Choroid plexus epithelial cell (primary cell): ENCODE measurements at regions not wholly inside any gene's neighbourhood (a gene's known extent, or its start where the extent isn't known, plus 50 kb on each side); places are given as distances from the start of the nearest gene placed in this dataset.

Source experiments
- DNase-seq: peaks from one replicate; pipeline ENCODE4 v3.0.0-alpha.2; 2010; ENCODE audit warnings: low read depth
- H3K4me3 ChIP-seq: 2 replicates; pipeline ENCODE4 v1.5.1; 2011; ENCODE audit warnings: low read depth, mild to moderate bottlenecking, control low read depth, low read length, moderate library complexity
- TF ChIP-seq, protein P1 (sequence below): conservative IDR thresholded peaks from 2 replicates; pipeline ENCODE4 v1.5.1; 2011; ENCODE audit warnings: low read depth, mild to moderate bottlenecking, control low read depth, inconsistent platforms, low read length, moderate library complexity

DNA sequence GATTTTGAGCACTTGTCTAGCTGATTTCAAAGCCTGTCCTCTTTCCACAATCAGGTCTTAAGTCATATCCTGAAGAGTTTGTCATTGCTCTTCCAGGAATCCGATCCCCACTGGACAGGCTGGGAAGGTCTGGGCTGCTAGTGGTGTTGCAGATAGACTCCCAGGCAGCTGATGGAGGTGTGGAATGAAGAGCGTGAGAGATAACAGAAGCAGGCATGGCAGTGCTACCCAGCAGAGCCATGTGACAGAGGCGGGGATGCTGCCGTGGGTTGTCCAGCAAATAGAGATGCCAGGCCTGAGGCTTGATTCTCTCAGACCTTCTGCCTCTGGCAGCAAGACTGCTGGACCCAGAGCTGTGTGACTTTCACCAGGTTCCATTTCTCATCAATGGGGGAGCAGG lies 116.5 kb upstream of the EEPD1 start:
- TF ChIP-seq, protein P1, sequence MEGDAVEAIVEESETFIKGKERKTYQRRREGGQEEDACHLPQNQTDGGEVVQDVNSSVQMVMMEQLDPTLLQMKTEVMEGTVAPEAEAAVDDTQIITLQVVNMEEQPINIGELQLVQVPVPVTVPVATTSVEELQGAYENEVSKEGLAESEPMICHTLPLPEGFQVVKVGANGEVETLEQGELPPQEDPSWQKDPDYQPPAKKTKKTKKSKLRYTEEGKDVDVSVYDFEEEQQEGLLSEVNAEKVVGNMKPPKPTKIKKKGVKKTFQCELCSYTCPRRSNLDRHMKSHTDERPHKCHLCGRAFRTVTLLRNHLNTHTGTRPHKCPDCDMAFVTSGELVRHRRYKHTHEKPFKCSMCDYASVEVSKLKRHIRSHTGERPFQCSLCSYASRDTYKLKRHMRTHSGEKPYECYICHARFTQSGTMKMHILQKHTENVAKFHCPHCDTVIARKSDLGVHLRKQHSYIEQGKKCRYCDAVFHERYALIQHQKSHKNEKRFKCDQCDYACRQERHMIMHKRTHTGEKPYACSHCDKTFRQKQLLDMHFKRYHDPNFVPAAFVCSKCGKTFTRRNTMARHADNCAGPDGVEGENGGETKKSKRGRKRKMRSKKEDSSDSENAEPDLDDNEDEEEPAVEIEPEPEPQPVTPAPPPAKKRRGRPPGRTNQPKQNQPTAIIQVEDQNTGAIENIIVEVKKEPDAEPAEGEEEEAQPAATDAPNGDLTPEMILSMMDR = no peak
- H3K4me3 ChIP-seq = no peak overlapping the region
- no peak for DNase-seq

DNA sequence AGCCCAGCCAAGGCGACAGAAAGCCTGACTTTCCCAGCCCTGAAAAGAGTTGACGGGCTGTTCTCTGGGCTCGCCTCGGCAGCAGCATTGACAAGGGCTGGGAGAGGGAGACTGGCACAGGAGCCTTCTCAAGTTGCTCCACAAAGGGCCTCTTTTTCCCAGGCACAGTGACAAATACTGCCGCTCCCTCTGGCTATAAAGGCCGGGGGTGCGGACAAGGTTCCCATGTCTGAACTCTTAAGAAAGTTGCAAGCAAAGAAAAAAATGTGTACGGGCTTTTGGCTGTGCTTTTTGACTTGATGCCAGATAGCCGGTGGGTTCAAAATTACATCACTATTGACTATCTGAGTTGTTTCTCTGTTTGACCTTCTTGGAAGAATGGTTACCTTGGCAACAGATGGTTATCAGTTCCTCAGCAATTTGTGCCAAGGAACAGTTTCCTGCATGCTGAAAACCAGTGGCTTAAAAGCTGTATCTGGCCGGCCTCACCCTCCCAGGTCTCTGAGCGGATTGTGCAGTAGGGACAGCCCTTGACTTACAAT lies 115.9 kb upstream of the EEPD1 start:
- DNase-seq = peak; percentile 95
- H3K4me3 ChIP-seq = no peak overlapping the region
- TF ChIP-seq, protein P1 = no peak

DNA sequence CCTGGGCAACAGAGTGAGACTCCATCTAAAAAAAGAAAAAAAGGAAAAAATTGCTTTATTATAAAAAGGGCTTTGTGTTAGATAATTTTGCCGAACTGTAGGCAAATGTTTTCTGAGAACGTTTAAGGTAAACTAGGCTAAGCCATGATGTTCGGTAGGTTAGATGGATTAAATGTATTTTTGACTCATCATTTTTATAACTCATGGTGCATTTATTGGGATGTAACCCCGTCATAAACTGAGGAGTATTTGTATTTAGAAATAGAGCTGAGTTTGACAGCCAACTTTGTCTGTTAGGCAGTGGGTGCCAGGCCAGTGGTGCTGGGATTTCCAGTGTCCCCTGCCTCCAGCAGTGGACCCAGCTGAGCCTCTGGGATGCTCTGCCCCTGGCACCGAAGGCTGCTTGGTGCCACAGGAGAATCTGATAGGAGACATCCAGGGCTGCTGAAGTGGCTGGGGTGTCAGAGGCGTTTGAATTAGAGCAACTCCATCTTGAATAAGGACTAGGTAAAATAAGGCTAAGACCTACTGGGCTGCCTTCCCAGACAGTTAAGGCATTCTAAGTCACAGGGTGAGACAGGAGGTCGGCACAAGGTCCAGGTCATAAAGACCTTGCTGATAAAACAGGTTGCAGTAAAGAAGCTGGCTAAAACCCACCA lies 114.9 kb upstream of the EEPD1 start:
- TF ChIP-seq, protein P1 = no peak
- DNase-seq = no peak
- no peak overlapping the region for H3K4me3 ChIP-seq

DNA sequence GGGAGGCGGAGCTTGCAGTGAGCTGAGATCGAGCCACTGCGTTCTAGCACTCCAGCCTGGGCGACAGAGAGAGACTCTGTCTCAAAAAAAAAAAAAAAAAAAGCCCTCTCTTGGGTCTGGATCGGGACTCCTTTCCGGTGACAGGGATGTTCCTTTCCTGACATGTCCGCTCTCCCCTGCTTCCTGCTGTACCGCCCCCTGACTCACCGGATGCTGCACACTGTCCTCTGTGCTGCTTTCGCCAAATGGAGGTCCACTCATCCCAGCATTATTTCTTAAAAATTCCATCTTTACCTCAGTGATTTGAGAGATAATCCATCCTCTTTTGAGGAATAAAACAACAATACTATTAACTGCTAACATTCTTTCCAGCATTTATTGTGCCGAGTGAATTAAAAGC lies 113.8 kb upstream of the EEPD1 start:
- TF ChIP-seq, protein P1 = no peak
- no peak for DNase-seq
- H3K4me3 ChIP-seq = no peak overlapping the region

DNA sequence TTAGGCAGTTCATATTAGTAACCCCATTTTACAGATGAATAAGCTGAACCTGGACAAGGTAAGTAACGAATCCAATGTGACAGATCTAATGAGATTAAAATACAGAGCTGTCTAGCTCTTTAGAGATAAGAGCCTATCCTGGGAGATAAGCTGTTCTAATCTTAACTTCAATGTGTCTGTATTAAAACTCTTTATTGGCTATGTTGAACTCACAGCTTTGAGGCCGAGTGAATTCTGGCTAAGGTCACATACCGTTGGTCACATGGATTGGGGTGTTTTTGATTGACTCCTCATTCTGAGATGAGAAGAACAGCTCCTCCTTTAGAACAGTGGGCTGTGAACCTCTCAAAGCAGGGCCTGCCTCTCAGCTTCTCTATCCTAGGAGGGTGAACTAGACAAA lies 113.4 kb upstream of the EEPD1 start:
- TF ChIP-seq, protein P1 = no peak
- H3K4me3 ChIP-seq = no peak overlapping the region
- no peak for DNase-seq

DNA sequence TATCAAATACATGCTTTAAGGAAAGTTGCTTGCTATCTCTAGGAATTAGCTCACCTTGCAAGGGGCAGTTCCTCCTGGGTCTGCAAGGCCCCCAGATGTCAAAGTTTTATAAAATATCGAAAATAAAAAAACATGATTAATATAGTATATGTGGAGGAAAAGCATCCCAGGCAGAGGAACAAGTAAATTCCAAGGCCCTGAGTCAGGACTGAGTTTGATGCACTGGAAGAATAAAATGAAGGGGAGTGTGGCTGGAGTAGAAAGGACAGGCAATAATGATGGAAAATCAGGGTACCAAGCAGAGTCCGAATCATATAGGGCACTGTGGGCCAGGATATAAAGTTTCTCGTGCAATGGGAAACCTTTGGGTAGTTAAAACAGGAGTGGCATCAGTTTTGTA lies 112.4 kb upstream of the EEPD1 start:
- DNase-seq = peak; percentile 66
- TF ChIP-seq, protein P1 = no peak

More for the DNA sequence above, 112.4 kb upstream of the EEPD1 start:
- H3K4me3 ChIP-seq = no peak overlapping the region
